Activated T-cell treated with anti-CD3 and anti-CD28 coated beads for 4 hours (primary cell): ENCODE measurements at regions not wholly inside any gene's neighbourhood (a gene's known extent, or its start where the extent isn't known, plus 50 kb on each side); places are given as distances from the start of the nearest gene placed in this dataset.
A peak's percentile ranks its signal among the peaks of the same experiment; 100 is the strongest.

Source experiments
- DNase-seq: peaks from one replicate; pipeline ENCODE4 v3.0.0-alpha.2; 2020

DNA sequence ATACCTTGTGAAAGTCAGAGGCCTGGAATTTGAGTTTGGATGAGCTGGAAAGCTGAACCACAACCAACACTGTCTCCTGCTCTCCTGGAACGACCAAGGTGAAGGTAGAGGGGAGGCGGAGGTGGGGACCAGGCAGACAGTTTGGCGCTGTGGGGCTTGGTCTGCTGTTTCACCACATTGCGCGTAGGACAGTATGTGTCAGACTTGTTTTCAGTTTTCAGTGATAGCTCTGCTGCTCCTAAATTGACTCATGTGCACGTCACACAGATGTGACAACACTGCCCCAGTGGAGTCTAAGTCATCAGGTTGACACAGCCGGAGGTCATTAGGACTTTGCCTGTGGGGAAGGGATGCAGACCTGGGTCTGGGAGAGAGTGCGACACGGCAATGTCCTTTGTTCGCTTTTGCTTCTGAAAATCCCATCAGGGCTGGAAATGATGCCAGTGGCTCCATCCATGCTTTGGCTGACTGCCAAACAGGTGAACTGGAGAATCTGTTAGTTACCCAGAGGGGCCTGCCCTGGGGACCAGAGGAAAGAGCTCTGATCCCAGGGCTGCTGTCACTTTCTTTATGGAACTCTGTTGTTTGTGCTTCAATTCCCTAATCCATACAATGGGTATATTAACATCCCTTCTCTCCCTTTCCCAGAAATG is 255.5 kb downstream of the CDC5L start:
- DNase-seq, result no peak

DNA sequence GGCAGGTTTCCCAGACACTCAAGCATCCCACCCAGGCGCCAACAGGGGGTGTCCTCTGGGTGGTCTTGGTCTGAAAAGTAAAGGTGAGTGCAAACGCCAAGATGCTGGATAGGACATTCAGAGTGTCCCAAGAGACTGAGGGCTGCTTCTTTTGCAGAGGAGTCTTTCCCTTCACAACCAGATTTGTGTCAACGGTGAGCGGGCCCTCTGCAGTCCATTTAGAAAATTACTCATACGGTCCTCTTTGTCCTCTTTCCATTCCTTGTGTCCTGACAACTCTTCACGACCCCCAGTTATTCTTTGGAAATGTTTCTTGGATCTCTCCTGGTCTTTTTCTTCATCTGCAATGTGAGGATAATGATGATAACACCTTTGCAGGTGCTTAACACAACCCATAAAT is 257.8 kb downstream of the CDC5L start:
- no peak for DNase-seq

DNA sequence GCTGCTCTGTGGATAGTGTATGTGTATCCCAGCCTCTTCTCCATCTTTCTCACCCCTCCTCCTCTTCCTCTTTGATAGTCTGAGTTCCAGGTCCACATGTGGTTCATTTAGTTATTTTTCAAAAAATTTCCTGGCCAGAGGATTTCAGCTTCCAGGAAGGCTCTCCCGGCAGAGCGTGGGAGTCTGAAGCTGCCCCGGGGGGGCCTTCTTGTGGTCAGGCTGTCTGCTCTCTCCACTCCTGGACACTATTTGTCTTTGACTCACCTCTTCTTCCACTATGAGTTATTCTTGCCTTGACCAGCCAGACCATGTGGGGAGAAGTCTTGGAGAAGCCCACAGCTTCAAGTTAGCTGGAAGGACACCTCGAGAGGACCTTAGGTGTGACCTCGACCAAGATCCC is 258.8 kb downstream of the CDC5L start:
- DNase-seq, result no peak

DNA sequence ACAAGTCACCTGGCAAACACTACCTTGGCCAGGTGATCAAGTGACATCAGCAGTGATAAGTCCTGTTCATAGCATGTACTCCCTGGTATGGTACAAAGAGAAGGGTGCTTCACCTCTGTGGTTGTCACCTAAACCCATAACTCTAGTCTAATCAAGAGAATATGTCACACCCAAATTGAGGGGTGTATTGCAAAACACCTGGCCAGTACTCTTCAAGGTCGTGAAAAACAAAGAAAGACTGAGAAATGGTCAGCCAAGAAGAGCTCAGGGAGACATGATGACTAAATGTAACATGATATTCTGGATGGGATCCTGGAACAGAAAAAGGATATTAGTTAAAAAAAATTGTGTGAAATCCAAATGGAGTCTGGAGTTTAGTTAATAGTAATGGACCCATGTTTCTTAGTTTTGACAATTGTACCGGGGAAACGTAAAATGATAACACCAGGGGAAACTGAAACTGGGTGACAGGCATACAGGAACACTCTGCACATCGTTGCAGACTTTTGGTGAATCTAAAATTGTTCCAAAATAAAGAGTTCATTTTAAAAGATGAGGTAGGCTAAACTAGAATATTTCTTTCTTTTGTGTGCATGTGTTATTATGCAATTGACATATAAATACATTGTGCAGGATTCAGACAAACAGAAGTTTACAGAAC is 262.0 kb downstream of the CDC5L start:
- no peak for DNase-seq

DNA sequence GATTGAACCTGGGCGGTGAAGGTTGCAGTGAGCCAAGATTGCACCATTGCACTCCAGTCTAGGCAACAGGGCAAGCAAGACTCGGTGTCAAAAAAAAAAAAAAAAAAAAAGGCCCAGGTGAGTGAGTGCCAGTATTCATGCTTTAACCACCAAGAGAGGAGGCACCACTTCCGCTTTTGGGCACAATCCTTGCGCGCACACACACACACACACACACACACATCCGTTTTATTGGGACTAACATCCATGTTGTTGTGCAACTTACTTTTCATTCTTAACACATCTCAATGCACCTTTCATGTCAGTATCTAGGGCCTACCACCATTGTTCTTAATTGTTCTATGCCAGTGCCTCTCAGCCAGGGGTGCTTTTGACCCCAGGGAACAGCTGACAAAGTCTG is 263.0 kb downstream of the CDC5L start:
- no peak for DNase-seq

DNA sequence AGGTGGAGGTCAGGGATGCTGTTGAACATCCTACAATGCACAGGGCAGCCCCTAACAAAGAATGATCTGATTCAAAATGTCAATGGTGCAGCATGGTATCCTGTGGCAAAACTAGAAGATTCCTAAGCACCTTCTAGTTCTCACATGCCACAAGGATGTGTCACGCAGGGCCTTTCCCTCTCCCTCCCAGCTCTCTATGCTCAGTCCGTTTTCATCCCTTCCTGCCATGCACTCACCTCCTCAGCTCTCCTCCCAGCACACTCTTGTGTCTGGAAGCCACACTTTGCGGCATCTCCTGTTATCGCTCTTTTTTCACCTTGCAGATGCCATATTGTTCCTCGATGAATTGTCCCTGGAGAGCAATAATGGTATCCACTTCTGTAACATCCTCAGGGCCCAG is 263.4 kb downstream of the CDC5L start:
- DNase-seq, result no peak

DNA sequence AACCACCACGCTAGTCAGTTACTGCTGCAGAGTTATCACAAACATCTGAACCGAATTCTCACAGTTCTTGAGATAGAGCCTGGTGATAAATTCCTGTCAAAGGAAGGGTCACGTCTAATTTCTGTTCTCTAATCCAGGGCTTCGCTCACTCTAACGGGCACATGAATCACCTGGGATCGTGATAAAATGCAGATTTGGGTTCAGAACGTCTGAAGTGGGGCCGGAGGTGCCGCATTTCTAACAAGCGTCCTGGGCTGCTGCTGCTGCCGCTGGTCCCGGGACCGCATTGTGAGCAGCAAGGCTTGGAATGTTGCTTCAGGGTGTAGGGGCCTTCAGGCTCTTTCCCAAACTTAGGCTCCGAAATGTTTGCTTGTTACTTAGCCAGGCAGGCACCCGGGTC is 264.1 kb downstream of the CDC5L start:
- DNase-seq, result no peak

DNA sequence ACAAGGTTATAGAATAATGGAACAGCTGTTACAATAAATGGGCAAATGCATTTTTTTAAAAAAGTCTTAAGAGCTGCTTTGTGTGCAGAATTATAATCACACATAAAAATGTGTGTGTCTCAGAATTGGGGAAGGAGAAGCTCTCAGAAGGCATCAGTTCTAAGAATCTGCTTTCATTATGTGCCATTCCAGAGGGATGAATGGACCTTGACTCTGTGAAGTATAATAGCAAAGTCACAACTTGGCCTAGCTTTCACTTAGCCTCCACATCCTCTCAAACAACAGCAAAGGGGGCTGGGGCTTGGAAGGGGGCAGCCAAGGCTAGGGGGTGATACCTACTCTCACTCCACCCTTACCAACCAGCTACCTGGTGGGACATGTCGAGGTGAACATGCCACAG is 265.0 kb downstream of the CDC5L start:
- DNase-seq, result no peak

DNA sequence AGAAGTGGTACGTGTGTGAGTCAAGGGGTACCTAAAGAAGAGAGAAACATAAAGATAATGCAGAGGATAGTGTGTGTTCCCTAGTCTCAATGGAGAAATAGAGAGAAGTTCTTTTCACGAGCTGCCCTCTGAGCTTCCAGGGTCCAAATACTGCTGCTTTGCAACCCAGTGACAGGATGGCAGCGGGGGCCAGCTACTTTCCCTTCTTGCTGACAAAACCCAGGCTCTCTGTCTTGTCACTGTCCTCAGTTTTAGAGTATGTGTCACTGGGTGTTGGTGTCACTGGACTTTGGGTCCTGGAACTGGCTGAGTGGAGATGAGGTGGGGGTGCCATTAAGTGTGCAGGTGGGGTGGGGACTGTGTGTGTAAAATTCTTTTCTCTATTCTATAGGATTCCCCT is 265.6 kb downstream of the CDC5L start:
- no peak for DNase-seq

DNA sequence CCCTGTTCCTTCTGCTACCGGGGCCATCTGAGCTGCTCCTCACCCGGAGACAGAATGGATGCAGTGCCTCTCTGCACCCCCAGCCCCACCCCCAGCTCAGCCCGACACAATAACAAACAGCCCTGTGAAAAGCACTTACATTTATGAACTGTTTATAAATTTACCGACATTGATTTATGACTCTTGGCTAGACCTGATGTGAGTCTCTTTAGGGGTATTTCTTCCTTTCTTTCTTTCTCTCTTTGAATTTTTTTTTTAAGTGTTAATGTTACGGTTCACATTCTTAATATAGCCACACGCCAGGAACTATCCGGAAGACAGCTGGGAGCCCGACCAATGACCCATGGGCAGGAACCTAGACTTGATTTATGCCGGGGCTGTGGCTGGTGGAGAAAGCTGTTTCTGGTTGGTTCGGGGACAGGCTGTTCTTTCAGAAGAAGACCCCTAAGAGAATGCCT is 266.3 kb downstream of the CDC5L start:
- DNase-seq, result no peak

DNA sequence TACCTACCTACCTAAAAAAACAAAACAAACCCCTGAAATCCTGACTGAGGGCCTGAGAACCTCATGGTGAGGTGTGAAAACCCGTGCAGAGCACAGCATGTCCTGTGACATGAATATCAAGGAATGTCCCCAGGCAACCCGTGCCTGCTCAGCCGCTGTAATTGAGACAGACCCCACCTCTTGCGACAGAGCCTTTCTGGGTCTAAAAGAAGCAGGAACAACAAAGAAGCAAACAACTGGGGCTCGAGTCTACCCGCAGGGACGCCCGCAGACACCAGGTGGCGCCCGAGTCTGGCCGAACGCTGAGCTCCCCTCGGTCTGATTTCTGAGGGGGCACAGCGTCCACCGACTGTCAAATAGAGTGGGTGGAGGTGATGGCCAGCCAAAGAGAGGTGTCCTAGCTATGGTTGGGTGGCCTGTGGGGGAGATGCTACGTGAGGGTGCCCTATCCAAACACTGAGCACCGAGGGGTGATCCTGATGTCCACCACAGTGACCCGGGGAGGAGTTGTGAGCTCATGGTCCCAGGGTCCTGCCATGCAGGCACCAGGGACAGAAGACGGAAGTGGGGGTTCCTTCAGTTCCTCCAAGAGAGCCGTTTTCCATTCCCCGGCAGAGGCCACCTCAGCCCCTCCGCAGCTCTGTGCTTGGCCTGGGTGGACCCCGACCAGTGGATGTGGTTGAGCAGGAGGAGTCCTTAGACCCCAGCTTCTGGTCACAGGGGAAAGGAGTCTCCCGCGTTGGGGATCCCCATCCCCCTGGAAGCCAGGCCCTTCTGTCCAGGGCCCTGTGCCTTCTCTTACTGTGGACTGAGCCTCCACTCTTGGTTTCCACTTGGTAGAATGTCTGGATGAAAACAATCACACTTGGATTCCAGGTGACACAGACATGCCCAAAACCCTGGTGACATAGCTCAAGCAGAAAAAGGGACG is 268.2 kb downstream of the CDC5L start:
- DNase-seq, result peak; percentile 66

DNA sequence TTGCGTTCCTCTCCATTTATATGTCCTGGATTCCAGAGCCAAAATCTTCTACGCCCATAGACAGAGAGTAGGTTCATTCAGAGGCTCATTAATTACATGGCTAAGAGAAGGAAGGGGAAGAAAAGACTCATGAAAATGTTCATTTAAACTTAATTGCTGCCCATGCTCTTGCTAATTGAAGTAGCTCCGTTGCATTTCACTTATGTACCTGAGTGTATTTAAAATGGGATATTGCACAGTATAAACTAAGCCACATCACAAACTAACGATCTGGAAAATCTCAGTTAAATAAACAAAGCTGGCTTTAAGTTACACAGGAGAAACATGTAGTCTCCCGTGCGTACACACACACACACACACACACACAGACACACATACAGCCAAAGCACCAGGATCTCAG is 269.2 kb downstream of the CDC5L start:
- no peak for DNase-seq

DNA sequence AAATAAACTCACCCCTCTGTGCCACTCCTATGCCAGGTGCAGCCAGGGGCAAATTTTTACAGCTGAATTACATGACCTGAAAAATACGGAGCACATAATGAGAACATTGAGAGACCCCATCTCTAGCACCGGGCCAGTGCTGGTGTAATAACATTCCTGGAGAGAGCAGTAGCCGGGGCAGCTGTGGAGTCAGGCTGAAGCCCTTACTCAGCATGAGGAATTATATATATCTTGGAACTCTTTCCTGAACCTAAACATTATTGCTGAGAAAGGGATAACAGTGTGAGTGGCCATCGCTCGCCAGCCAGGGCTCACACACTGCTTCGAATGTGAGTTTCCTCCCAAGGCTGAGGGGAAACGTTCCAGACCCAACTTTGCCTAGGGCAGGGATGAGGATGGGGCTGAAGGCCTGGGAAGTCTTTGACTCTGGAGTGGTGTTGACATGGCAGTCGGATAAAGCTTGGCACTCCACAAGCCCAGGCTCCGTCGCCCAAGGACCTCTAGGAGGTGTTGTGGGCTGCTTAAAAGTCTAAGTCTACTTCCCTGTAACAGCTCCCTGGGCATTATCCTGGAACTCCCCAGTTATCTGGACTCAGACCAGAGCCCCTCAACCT is 269.8 kb downstream of the CDC5L start:
- no peak for DNase-seq

DNA sequence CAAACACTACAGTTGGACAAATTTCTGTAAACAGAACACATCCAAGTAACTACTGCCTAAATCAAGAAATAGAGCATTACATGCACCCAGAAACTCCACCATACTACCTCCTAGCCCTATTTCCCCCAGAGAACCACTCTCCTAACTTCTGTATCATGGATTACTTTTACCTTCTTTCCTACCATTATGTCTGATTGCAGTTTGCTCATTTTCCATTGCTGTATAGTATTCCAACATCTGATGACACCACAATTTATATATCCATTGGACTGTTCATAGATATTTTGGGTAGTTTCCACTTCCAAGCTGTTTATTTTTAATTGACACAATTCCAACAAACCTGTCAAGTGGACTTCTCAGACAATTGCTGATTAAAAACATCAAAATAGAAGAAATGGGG is 271.1 kb downstream of the CDC5L start:
- DNase-seq, result no peak

DNA sequence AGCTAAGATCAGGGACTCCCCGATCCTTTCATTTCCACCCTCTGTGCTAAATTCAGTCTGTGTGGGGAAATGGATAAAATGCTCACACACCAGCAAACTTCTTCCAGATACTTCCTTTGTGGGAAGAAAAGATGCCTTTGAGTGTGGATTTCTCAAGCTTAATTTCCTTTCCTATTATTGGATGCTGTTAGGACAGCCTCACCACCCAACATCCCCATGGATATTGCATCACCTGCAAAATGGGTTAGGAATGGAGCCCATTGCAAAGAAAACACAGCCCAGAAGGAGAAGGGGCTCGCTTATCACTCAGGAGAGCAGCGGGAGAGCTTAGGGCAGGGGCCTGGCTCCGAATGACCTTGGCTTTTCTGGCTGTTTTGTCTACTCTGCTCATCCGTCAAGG is 272.2 kb downstream of the CDC5L start:
- no peak for DNase-seq

DNA sequence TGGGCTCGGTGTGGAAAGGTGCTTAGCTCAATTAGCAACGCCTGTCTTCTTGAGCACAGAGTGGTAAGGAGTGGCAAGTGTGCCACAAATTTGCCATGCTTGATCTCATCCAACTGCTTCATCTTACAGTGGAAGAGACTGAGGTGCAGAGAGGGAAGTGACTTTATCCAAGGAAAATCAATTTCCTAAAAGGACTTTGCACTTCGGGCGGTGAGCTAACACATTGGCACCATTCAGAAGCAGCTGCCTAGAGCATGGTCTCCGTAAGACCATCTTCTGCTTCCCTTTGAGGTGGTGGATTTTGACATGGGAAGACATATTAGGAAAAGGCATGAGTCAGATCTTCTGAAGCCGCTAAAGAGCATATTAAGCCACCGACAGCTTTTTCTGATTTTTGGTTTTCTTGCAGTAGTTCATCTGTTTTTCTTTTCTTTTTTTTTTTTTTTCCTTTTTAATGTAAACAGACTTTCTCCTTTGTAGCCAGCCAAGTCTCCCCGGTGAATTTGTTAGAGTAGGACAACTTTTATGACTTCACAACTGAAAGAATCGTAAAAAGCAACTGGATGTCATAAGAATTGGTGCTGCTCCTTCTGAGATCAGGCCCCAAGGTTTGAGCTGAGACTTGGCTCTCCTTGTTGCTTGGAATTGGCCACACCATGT is 273.2 kb downstream of the CDC5L start:
- DNase-seq, result no peak

DNA sequence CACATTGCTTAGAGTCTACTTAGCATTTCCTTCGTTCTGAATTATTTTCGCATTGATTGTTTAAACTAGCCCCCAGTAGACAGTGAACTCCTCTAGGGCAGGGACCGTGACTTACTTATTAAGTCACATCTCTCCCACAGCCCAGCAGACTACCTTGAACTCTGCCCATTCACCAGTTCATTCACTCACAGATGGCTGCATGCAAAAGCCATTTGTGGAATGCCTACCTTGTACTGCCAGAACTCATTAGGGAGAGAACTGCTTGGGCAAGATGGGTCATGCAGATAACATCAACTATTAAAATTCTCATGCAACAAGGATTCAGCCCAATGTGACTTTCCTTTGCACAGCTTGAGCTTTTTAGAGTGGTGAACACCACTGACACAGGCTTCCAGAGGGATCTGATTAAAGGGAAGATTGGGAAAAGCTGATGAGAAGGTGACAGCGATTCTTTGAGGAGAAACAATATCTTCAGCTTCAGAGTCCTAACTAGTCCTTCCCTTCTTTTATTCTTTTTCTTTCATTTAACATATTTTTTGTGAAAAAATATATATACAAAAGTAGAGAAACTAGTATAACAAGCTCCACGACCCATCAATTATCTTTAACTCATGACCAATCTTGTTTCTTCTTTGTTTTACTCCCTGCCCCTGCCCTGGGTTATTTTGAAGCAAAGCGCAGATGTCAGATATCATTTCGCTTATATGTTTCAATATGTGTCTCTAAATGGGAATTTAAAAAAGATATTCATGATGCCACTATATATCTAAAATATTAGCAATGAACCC is 273.9 kb downstream of the CDC5L start:
- DNase-seq, result no peak

DNA sequence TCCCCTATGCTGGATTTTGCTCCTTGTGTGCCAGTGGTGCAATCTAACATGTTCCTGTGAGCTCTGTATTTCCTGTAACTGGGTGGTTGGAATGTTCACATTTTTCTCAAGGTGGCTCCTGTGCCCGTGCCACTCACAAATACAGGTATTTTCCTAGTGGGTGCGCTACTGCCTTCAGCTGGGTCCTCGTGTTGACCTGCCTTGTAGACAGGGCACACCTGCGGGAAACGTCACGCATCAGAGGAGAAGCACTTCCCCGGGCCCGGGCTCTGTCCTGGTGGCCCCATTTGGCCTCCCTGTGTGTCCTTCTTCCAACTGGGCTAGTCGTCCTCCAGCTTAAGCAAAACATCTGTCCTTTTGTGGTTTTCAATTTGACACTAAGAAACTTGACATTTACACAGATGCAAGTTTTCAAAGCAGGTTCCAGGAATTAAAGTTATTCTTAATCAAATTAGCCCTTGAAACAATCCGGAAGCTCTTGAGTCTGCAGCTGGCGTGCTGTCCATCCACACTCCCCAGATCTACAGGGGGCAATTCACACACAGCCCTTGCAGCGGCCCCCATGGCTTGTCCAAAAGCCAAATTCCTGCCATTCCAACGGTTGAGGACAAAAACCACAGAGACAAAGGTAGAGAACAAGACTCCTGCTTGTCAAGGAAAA is 275.1 kb downstream of the CDC5L start:
- DNase-seq, result no peak

DNA sequence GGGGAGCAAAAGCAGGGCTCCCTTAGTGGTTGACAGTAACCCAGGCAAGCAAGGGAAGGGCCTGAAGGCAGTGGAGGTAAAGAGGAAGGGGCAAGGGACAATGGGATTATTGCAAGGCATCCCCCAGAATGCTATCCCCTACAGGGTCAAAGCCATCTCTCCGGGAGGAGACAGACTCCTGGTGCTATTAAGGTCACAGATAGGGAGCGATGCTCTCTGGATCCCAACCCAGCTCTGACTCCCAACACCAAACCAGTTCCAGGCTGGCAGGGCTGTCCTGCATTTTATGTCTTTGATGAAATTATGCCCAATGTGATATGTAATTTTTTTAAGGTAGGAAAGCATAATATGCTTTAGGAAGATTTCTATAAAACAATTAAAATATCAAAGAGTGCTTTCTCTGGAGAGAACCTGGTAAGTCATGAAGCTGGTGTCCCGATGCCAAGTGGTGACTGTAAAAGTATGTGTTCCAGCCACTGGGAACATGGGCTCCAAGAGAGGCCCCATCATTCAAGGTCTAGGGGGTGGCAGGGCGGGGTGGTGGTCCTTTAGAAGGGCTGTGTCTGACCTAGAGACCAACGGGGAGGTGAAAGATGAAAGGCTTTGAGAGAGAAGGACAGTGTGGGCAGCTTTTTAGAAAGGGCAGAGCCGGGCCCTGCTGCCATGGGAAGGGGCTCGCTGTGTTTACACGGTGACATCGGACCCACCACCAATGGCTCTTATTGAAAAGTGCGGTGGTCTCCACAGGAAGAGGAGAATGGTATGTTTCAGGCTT is 276.5 kb downstream of the CDC5L start:
- no peak for DNase-seq

DNA sequence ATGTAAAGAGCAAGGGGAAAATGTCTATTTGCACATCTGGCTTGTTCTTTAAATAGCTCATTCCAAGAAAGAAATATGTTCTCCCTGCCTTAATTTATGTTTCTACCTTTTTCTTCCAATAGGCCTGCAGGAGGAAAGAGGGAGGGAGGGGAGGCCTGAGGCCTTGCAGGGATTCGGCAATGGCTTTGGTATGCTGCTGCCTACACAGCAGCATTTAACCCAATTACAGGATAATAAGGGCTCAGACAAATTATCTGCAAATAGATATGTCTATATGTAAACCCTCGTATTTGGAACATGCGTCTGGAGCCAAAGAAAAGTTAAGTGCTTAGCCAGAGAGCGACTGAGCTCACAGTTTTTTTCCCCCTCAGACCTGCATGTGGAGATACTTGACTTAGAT is 277.2 kb downstream of the CDC5L start:
- DNase-seq, result no peak

DNA sequence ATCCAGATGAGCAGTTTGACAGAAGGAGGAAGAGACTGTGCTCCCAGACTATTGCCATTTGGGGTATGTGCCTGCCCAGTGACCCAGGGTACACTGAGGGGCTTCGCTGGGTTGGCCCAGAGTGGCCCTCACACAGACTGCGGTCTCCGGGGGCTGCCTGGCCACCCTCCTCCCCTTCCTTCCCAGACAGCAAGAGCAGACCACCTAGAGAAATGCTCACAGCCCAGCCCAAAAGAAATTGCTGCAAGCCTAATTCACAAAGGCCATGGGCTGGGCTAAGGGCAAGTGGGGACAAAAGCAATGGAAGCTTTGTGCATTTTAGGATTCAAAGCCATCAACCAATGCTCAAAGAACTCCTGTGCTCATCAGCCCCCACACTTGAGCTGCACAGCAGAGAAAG is 277.6 kb downstream of the CDC5L start:
- DNase-seq, result no peak
